ENCODE measurements at regions not wholly inside any gene's neighbourhood (a gene's known extent, or its start where the extent isn't known, plus 50 kb on each side); places are given as distances from the start of the nearest gene placed in this dataset.

DNA sequence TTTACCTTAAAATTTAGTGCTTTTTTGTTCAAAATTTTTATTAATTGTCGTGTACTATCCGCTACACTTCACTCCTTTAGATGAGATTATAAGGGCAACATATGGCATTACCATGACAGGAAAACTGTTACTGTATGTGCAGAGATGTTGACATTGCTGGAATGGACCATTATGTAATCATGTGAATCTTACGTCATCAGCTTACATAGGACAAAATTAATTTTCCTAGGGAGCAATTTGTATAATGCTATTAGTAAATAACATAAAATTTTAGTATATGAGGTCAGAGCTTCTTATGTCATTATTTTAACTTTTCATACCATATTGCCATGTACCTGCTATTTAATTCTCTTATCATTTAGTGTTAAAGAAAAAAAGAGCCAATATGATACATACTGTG is 110.4 kb upstream of the KLHL1 start:
- TF ChIP-seq, protein P1, sequence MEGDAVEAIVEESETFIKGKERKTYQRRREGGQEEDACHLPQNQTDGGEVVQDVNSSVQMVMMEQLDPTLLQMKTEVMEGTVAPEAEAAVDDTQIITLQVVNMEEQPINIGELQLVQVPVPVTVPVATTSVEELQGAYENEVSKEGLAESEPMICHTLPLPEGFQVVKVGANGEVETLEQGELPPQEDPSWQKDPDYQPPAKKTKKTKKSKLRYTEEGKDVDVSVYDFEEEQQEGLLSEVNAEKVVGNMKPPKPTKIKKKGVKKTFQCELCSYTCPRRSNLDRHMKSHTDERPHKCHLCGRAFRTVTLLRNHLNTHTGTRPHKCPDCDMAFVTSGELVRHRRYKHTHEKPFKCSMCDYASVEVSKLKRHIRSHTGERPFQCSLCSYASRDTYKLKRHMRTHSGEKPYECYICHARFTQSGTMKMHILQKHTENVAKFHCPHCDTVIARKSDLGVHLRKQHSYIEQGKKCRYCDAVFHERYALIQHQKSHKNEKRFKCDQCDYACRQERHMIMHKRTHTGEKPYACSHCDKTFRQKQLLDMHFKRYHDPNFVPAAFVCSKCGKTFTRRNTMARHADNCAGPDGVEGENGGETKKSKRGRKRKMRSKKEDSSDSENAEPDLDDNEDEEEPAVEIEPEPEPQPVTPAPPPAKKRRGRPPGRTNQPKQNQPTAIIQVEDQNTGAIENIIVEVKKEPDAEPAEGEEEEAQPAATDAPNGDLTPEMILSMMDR (IDR thresholded peaks at IDR 0.05; ENCODE audit: insufficient read depth, low read length, poor library complexity, severe bottlenecking): no peak
- TF ChIP-seq EZH2phosphoT487 (conservative IDR thresholded peaks at IDR 0.05; ENCODE audit: low read length): no peak
